ENCODE measurements at regions not wholly inside any gene's neighbourhood (a gene's known extent, or its start where the extent isn't known, plus 50 kb on each side); places are given as distances from the start of the nearest gene placed in this dataset.

- peaks cover 0 to 6% (median 0%) of the 10 kb centered on the region in 4 donors for H3K27me3 ChIP-seq (ENCODE audit: control insufficient read depth in 4 of 4, insufficient read depth in 4 of 4, low read length in 3 of 4)
- H3K4me1 ChIP-seq (ENCODE audit: control insufficient read depth in 4 of 4, insufficient read depth in 4 of 4, low read length in 3 of 4), result no peaks in the 10 kb centered on the region
- no peak overlapping the region for H3K27ac ChIP-seq (ENCODE audit: low read depth in 1 of 2, low read length in 2 of 2)
- TF ChIP-seq FOXA2 (IDR thresholded peaks at IDR 0.05) (no peak), MAX (IDR thresholded peaks at IDR 0.05) (no peak), ZBTB33 (IDR thresholded peaks at IDR 0.05) (no peak), RXRA (IDR thresholded peaks at IDR 0.05) (no peak), HNF4A (conservative IDR thresholded peaks at IDR 0.05) (no peak), EGR1 (IDR thresholded peaks at IDR 0.05; ENCODE audit: low read depth in 2 of 2) (no peak), JUND (IDR thresholded peaks at IDR 0.05) (no peak), TAF1 (conservative IDR thresholded peaks at IDR 0.05) (no peak), HNF4G (IDR thresholded peaks at IDR 0.05) (no peak), CTCF (IDR thresholded peaks at IDR 0.05; ENCODE audit: low read depth, low read length, missing input control) (no peak), REST (IDR thresholded peaks at IDR 0.05) (no peak), ATF3 (IDR thresholded peaks at IDR 0.05) (no peak), FOXA1 (IDR thresholded peaks at IDR 0.05) (no peak), NR2F2 (IDR thresholded peaks at IDR 0.05) (no peak), SP1 (IDR thresholded peaks at IDR 0.05) (no peak), GABPA (IDR thresholded peaks at IDR 0.05 in 1 of 2, conservative IDR thresholded peaks at IDR 0.05 in 1 of 2) (no peak), RAD21 (IDR thresholded peaks at IDR 0.05) (no peak), YY1 (IDR thresholded peaks at IDR 0.05) (no peak)
- no peak overlapping the region for H3K9ac ChIP-seq (ENCODE audit: low read depth in 1 of 2, low read length in 2 of 2)
- DNase-seq (ENCODE audit: low spot score), result no peak
- H3K4me3 ChIP-seq (ENCODE audit: low read depth in 1 of 3, low read length in 3 of 3), result no peak overlapping the region
- H3K9me3 ChIP-seq (ENCODE audit: control insufficient read depth in 4 of 4, low read length in 3 of 4), result peaks cover 0 to 7% (median 0%) of the 10 kb centered on the region in 4 donors
- 49% methylated on average over 1 of the region's 1 CpG for WGBS
- H3K36me3 ChIP-seq (ENCODE audit: control insufficient read depth in 4 of 4, insufficient read depth in 3 of 4, low read depth in 1 of 4, low read length in 3 of 4), result no peaks in the 10 kb centered on the region
Observed at GRCh38 chr2:41399437-41400087, 648.3 kb upstream of the PKDCC start.
